ENCODE measurements at regions not wholly inside any gene's neighbourhood (a gene's known extent, or its start where the extent isn't known, plus 50 kb on each side); places are given as distances from the start of the nearest gene placed in this dataset.
"Not testable (repeated sequence)": the region's sequence is repeated elsewhere in the genome, so short reads cannot be mapped to it uniquely, and the experiment has no call there.

DNA sequence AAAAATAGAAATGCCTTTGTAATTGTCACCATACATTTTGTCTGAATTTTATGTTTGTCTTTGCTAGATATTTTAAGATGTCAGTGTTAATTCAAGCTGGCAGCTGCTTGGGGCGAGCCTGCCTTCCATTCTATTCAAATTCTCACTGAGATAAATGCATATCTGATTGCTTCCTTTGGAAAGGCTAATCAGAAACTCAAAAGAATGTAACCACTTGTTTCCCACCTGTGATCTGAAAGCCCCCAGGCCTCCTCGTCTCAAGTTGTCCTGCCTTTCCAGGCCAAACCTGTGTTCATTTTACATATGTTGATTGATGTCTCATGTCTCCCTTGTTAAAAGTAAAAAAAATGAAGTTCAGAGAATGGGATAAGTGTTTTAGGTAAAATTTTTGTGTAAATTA lies 318.7 kb upstream of the TECRL start:
- Histone ChIP-seq H3K27me3 (ENCODE audit: low read depth) (no peaks in the 10 kb centered on the region), H3K9me3 (no peaks in the 10 kb centered on the region), H3K4me1 (no peaks in the 10 kb centered on the region), H3K36me3 (no peaks in the 10 kb centered on the region), H3K27ac (no peak overlapping the region), H3K4me3 (no peak overlapping the region)
- ATAC-seq (no peak), DNase-seq (no peak)
- intact Hi-C loops (cut with DNase I), result no loop called here
- TF ChIP-seq, protein P1, sequence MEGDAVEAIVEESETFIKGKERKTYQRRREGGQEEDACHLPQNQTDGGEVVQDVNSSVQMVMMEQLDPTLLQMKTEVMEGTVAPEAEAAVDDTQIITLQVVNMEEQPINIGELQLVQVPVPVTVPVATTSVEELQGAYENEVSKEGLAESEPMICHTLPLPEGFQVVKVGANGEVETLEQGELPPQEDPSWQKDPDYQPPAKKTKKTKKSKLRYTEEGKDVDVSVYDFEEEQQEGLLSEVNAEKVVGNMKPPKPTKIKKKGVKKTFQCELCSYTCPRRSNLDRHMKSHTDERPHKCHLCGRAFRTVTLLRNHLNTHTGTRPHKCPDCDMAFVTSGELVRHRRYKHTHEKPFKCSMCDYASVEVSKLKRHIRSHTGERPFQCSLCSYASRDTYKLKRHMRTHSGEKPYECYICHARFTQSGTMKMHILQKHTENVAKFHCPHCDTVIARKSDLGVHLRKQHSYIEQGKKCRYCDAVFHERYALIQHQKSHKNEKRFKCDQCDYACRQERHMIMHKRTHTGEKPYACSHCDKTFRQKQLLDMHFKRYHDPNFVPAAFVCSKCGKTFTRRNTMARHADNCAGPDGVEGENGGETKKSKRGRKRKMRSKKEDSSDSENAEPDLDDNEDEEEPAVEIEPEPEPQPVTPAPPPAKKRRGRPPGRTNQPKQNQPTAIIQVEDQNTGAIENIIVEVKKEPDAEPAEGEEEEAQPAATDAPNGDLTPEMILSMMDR (IDR thresholded peaks at IDR 0.05), result no peak

DNA sequence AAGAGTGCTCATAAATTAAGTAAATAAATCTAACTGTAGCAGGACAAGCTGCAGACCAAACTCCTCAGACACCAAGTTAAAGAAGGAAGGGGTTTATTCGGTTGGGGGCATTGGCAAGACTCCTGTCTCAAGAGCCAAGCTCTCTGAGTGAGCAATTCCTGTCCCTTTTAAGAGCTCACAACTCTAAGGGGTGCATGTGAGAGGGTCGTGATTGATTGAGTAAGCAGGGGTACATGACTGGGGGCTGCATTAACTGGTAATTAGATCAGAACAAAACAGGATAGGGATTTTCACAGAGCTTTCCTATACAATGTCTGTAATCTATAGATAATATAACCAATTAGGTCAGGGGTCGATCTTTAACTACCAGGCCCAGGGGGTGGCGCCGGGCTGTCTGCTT lies 318.1 kb upstream of the TECRL start:
- intact Hi-C loops (cut with DNase I), result not testable (repeated sequence)

DNA sequence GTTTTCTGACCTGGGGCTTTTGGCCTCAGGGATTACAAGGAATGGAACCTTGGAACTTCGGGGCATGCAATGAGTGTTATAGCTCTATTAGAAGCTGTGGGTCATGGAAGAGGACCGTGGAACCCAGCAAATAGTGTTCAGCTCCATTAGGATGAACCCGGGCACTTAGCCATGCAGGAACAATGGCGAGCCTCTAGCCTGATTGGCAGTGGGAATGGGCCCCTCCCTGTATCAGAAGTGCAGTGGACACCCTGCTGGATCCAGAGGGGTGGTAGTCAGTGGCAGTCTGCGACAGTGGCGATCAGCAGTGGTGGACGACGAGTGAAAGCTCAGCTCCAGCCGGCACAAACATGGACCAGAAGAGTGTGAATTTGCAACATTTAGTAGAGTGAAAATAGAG lies 315.4 kb upstream of the TECRL start:
- no peaks in the 10 kb centered on the region for H3K27me3 ChIP-seq (ENCODE audit: low read depth)
- TF ChIP-seq, protein P1 (IDR thresholded peaks at IDR 0.05), result no peak

More for the DNA sequence above, 318.1 kb upstream of the TECRL start:
- H3K36me3 ChIP-seq; H3K27ac ChIP-seq; H3K27me3 ChIP-seq (ENCODE audit: low read depth); H3K4me3 ChIP-seq; H3K4me1 ChIP-seq; DNase-seq; ATAC-seq; H3K9me3 ChIP-seq: not testable (repeated sequence)

DNA sequence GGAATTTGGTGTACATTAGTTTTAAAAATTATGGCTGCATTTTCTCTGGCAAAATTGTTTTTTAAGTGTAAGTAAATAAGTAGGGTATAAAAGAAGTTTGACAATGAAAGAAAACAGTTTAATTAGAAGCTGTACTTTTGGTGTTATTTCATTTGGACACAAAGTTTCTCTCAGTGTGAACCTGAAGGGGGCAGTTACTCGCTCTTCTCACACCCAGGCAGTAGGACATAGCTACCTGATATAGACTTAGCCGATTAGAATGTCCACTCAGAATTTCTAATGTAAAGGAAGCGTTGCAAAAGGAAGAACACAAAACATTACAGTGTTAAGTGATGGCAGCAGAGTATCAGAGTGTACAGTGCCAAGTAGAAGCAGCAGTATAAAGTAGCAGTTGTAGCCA lies 311.9 kb upstream of the TECRL start:
- no peak for ATAC-seq
- Histone ChIP-seq H3K4me1 (no peaks in the 10 kb centered on the region), H3K27ac (no peak overlapping the region), H3K9me3 (no peaks in the 10 kb centered on the region), H3K4me3 (no peak overlapping the region), H3K27me3 (ENCODE audit: low read depth) (no peaks in the 10 kb centered on the region), H3K36me3 (no peaks in the 10 kb centered on the region)
- no peak for DNase-seq
- intact Hi-C loops (cut with DNase I), result no loop called here
- TF ChIP-seq, protein P1 (IDR thresholded peaks at IDR 0.05), result no peak

More for the DNA sequence above, 315.4 kb upstream of the TECRL start:
- Histone ChIP-seq H3K4me3 (no peak overlapping the region), H3K9me3 (no peaks in the 10 kb centered on the region), H3K36me3 (no peaks in the 10 kb centered on the region), H3K27ac (no peak overlapping the region), H3K4me1 (no peaks in the 10 kb centered on the region)
- intact Hi-C loops (cut with DNase I), result no loop called here
- ATAC-seq (no peak), DNase-seq (no peak)

DNA sequence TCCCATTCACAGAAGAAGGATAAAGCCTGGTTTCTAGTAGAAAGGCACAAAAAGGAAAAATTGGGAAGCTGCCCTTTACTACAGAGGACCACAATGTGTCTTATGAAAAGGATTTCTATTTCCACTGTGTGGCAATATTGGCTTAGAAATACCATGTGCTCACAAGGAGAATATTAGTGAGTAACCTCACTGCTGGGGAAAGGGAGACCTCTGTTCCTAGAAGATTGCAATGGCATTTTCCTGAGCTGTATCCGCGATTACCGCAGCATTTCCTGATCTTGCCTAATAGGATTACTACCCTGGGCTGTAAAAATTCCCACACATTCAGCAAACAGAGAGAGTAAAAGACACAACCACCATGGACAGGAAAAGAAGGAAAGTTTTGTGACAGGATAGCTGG lies 308.8 kb upstream of the TECRL start:
- intact Hi-C loops (cut with DNase I), result no loop called here
- Histone ChIP-seq H3K9me3 (no peaks in the 10 kb centered on the region), H3K4me3 (no peak overlapping the region), H3K27ac (no peak overlapping the region), H3K4me1 (no peaks in the 10 kb centered on the region), H3K27me3 (ENCODE audit: low read depth) (no peaks in the 10 kb centered on the region), H3K36me3 (no peaks in the 10 kb centered on the region)
- TF ChIP-seq, protein P1 (IDR thresholded peaks at IDR 0.05), result no peak
- DNase-seq (no peak), ATAC-seq (no peak)

DNA sequence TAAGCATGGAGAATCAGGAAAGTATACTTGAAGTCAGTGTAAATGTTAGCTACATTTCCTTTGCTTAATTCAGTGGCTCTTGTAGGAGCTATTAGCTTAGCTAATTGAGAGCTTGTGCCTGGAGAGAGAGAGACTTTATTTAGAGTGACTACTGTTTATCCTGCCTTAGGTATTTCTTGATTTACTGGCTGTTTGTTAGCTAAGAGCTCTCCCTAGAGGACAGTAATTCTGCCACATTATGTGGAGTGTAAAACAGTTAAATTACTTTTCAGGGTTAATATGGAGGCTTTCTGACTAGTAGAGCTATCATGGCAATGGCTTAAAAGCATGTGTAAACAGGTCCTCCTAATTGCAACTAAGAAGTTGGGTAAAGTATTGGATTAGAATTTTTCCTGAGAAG lies 306.5 kb upstream of the TECRL start:
- no peak overlapping the region for H3K27ac ChIP-seq
- no peaks in the 10 kb centered on the region for H3K27me3 ChIP-seq (ENCODE audit: low read depth)
- no peak overlapping the region for H3K4me3 ChIP-seq
- intact Hi-C loops (cut with DNase I), result no loop called here
- H3K9me3 ChIP-seq, result no peaks in the 10 kb centered on the region
- no peaks in the 10 kb centered on the region for H3K4me1 ChIP-seq
- DNase-seq (no peak), ATAC-seq (no peak)
- no peaks in the 10 kb centered on the region for H3K36me3 ChIP-seq
- TF ChIP-seq, protein P1 (IDR thresholded peaks at IDR 0.05), result no peak

All from lower lobe of right lung (tissue), 2 donors.